A673 (cell line): ENCODE measurements at regions not wholly inside any gene's neighbourhood (a gene's known extent, or its start where the extent isn't known, plus 50 kb on each side); places are given as distances from the start of the nearest gene placed in this dataset.

Experiments
- BruUV-seq: library from RNA; stranded (reverse); fragments of 400-500 nt; replicated peaks from 2 replicates; lab custom pipeline; 2021; lab: Mats Ljungman, UMichigan
- CTCF ChIA-PET: fragments of 300-600 bp; sonication (Branson Sonifier 250); formaldehyde crosslinking; loops from one replicate; lab custom pipeline; 2022; ENCODE audit warnings: antibody characterized with exemption; lab: Charles Lee
- POLR2A ChIA-PET: fragments of 300-600 bp; sonication (Branson Sonifier 250); formaldehyde crosslinking; loops from one replicate; lab custom pipeline; 2022; ENCODE audit warnings: antibody characterized with exemption; ENCODE audit not compliant: low non-redundant PET; lab: Charles Lee
- DNase-seq: peaks from one replicate; pipeline ENCODE4 v3.0.0-alpha.2; 2015; ENCODE audit warnings: low spot score
- H3K27ac ChIP-seq: fragments of 200-600 bp; sonication (generic); 2 replicates; pipeline ENCODE4 v1.5.1; 2016; ENCODE audit warnings: mixed run types, low read depth, mild to moderate bottlenecking, mixed read lengths, antibody characterized with exemption, low read length; ENCODE audit not compliant: poor library complexity, severe bottlenecking
- H3K27me3 ChIP-seq: fragments of 200-600 bp; sonication (generic); replicated peaks from 2 replicates; pipeline ENCODE4 v1.6.1; 2017; ENCODE audit warnings: mixed run types, low read depth, mild to moderate bottlenecking, mixed read lengths, antibody characterized with exemption, low read length; ENCODE audit not compliant: insufficient read depth, poor library complexity
- H3K36me3 ChIP-seq: fragments of 200-600 bp; sonication (generic); 2 replicates; pipeline ENCODE4 v1.6.1; 2016; ENCODE audit warnings: mixed run types, mild to moderate bottlenecking, mixed read lengths, antibody characterized with exemption, low read length; ENCODE audit not compliant: insufficient read depth, poor library complexity, severe bottlenecking
- H3K4me1 ChIP-seq: fragments of 200-600 bp; sonication (generic); 2 replicates; pipeline ENCODE4 v1.6.1; 2017; ENCODE audit warnings: mixed run types, mild to moderate bottlenecking, mixed read lengths, antibody characterized with exemption, low read length; ENCODE audit not compliant: insufficient read depth, poor library complexity, severe bottlenecking
- H3K4me3 ChIP-seq: fragments of 200-600 bp; sonication (generic); 2 replicates; pipeline ENCODE4 v1.5.1; 2016; ENCODE audit warnings: low read depth, mixed run types, mild to moderate bottlenecking, mixed read lengths, low read length; ENCODE audit not compliant: poor library complexity, severe bottlenecking
- H3K9me3 ChIP-seq: fragments of 200-600 bp; sonication (generic); 2 replicates; pipeline ENCODE4 v1.6.1; 2016; ENCODE audit warnings: mixed run types, low read depth, mild to moderate bottlenecking, mixed read lengths, antibody characterized with exemption, low read length; ENCODE audit not compliant: poor library complexity, severe bottlenecking
- CTCF ChIP-seq: fragments of 300-800, 200-600 bp; sonication (generic); conservative IDR thresholded peaks from 2 replicates; pipeline ENCODE4 v1.5.1; 2017; ENCODE audit warnings: low read depth, mild to moderate bottlenecking, antibody characterized with exemption, low read length, moderate library complexity, mixed read lengths
- EZH2 ChIP-seq: fragments of 200-600 bp; sonication (generic); IDR thresholded peaks from 2 replicates; pipeline ENCODE4 v1.6.1; 2017; ENCODE audit warnings: borderline replicate concordance, low read depth, mild to moderate bottlenecking, mixed read lengths, antibody characterized with exemption, low read length; ENCODE audit not compliant: poor library complexity, severe bottlenecking
- intact Hi-C: fragments of 100-400 bp; cut with micrococcal nuclease; formaldehyde crosslinking; loops from one replicate; pipeline ENCODE4 v1.10.0; 2022; ENCODE audit not compliant: unreplicated experiment

- Histone ChIP-seq H3K27me3 (no peaks in the 10 kb centered on the region), H3K9me3 (no peaks in the 10 kb centered on the region), H3K27ac (no peak overlapping the region), H3K36me3 (no peaks in the 10 kb centered on the region), H3K4me1 (peaks cover 12% of the 10 kb centered on the region), H3K4me3 (no peak overlapping the region)
- intact Hi-C loops, result no loop called here
- no peak for DNase-seq
- BruUV-seq, result no TSS peak
- ChIA-PET POLR2A (no interaction called here), CTCF (no interaction called here)
- no peak for TF ChIP-seq EZH2
- no peak for TF ChIP-seq CTCF
These were observed 277.7 kb downstream of the NR2F1-AS1 start for GRCh38 chr5:93303291-93303691.

- no peak overlapping the region for H3K27ac ChIP-seq
- H3K36me3 ChIP-seq, result no peaks in the 10 kb centered on the region
- ChIA-PET POLR2A (no interaction called here), CTCF (no interaction called here)
- BruUV-seq, result no TSS peak
- DNase-seq, result no peak
- H3K27me3 ChIP-seq, result no peaks in the 10 kb centered on the region
- no peaks in the 10 kb centered on the region for H3K9me3 ChIP-seq
- peaks cover 12% of the 10 kb centered on the region for H3K4me1 ChIP-seq
- no peak for TF ChIP-seq CTCF
- TF ChIP-seq EZH2, result no peak
- intact Hi-C loops, result no loop called here
- H3K4me3 ChIP-seq, result no peak overlapping the region
These were observed 278.3 kb downstream of the NR2F1-AS1 start for GRCh38 chr5:93302711-93303110.

- intact Hi-C loops, result no loop called here
- no peaks in the 10 kb centered on the region for H3K36me3 ChIP-seq
- no TSS peak for BruUV-seq
- TF ChIP-seq CTCF (no peak), EZH2 (no peak)
- CTCF ChIA-PET, result no interaction called here
- H3K4me3 ChIP-seq, result no peak overlapping the region
- no peak for DNase-seq
- H3K9me3 ChIP-seq, result no peaks in the 10 kb centered on the region
- POLR2A ChIA-PET, result no interaction called here
- H3K4me1 ChIP-seq, result peaks cover 12% of the 10 kb centered on the region
- no peaks in the 10 kb centered on the region for H3K27me3 ChIP-seq
- H3K27ac ChIP-seq, result no peak overlapping the region
These were observed 280.1 kb downstream of the NR2F1-AS1 start for GRCh38 chr5:93300945-93301344.
